Gastroesophageal sphincter (tissue), 3 donors: ENCODE measurements at regions not wholly inside any gene's neighbourhood (a gene's known extent, or its start where the extent isn't known, plus 50 kb on each side); places are given as distances from the start of the nearest gene placed in this dataset.

Experiments
- EP300 ChIP-seq: sonication (generic); formaldehyde crosslinking; IDR thresholded peaks from one replicate; pipeline ENCODE4 v1.6.1; 2017; ENCODE audit warnings: antibody characterized with exemption, mild to moderate bottlenecking
- POLR2A ChIP-seq, 2 donors: fragments of 450-650 bp; IDR thresholded peaks; one replicate each; pipeline ENCODE4 v1.6.1; 2017; ENCODE audit warnings: antibody characterized with exemption in 2 of 2, mild to moderate bottlenecking in 2 of 2, moderate library complexity in 1 of 2
- TF ChIP-seq, protein P1 (sequence below), 4 experiments: fragments of 200-600 bp in 2 of 4; fragments of 450-650 bp in 2 of 4; sonication (generic) in 1 of 4; IDR thresholded peaks; one replicate each; pipeline ENCODE4 v1.5.1; 2017 to 2019; ENCODE audit warnings: antibody characterized with exemption in 4 of 4, mild to moderate bottlenecking in 2 of 4, moderate library complexity in 2 of 4

- TF ChIP-seq, protein P1, sequence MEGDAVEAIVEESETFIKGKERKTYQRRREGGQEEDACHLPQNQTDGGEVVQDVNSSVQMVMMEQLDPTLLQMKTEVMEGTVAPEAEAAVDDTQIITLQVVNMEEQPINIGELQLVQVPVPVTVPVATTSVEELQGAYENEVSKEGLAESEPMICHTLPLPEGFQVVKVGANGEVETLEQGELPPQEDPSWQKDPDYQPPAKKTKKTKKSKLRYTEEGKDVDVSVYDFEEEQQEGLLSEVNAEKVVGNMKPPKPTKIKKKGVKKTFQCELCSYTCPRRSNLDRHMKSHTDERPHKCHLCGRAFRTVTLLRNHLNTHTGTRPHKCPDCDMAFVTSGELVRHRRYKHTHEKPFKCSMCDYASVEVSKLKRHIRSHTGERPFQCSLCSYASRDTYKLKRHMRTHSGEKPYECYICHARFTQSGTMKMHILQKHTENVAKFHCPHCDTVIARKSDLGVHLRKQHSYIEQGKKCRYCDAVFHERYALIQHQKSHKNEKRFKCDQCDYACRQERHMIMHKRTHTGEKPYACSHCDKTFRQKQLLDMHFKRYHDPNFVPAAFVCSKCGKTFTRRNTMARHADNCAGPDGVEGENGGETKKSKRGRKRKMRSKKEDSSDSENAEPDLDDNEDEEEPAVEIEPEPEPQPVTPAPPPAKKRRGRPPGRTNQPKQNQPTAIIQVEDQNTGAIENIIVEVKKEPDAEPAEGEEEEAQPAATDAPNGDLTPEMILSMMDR (IDR thresholded peaks at IDR 0.05), result no peak
- TF ChIP-seq POLR2A (IDR thresholded peaks at IDR 0.05), result no peak
- TF ChIP-seq EP300, result no peak
These were observed 481.9 kb downstream of the ARHGEF28 start for GRCh38 chr5:74107899-74108298.
